GM12864 (cell line): ENCODE measurements at regions not wholly inside any gene's neighbourhood (a gene's known extent, or its start where the extent isn't known, plus 50 kb on each side); places are given as distances from the start of the nearest gene placed in this dataset.

ENCODE experiments used
- DNase-seq: peaks from one replicate; pipeline ENCODE4 v3.0.0-alpha.2; 2011; ENCODE audit warnings: low read depth
- H3K4me3 ChIP-seq: 2 replicates; pipeline ENCODE4 v1.5.1; 2011; ENCODE audit warnings: mild to moderate bottlenecking, low read depth, low read length, control low read depth
- TF ChIP-seq, protein P1 (sequence below): IDR thresholded peaks from 2 replicates; pipeline ENCODE4 v1.5.1; 2011; ENCODE audit warnings: low read depth, mild to moderate bottlenecking, moderate library complexity, low read length, control low read depth, inconsistent platforms; ENCODE audit errors: missing control alignments

GRCh38 chr5:30752015-30752414 is 441.5 kb upstream of the CDH6 start:
- no peak overlapping the region for H3K4me3 ChIP-seq
- no peak for DNase-seq
- TF ChIP-seq, protein P1, sequence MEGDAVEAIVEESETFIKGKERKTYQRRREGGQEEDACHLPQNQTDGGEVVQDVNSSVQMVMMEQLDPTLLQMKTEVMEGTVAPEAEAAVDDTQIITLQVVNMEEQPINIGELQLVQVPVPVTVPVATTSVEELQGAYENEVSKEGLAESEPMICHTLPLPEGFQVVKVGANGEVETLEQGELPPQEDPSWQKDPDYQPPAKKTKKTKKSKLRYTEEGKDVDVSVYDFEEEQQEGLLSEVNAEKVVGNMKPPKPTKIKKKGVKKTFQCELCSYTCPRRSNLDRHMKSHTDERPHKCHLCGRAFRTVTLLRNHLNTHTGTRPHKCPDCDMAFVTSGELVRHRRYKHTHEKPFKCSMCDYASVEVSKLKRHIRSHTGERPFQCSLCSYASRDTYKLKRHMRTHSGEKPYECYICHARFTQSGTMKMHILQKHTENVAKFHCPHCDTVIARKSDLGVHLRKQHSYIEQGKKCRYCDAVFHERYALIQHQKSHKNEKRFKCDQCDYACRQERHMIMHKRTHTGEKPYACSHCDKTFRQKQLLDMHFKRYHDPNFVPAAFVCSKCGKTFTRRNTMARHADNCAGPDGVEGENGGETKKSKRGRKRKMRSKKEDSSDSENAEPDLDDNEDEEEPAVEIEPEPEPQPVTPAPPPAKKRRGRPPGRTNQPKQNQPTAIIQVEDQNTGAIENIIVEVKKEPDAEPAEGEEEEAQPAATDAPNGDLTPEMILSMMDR = no peak

DNA sequence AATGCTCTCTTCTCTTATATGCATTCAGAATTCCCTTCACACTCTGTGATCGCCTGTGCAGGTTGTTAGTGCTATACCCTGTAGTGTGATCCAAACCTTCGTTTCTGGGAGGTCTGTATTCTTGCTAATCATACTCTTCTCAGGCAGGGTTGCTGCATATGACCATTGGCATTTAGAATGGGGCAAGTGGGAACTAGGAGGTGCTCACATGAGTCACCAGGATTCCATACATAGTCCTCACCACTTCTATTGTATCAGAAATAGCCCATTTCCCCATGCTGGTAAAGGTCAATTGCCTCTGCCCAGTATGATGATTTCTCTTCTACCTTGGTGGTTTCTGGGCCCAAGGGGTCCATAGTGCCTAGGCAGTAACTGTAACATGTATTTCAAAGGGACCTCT is 443.5 kb upstream of the CDH6 start:
- TF ChIP-seq, protein P1 = no peak
- DNase-seq = no peak
- H3K4me3 ChIP-seq = no peak overlapping the region

DNA sequence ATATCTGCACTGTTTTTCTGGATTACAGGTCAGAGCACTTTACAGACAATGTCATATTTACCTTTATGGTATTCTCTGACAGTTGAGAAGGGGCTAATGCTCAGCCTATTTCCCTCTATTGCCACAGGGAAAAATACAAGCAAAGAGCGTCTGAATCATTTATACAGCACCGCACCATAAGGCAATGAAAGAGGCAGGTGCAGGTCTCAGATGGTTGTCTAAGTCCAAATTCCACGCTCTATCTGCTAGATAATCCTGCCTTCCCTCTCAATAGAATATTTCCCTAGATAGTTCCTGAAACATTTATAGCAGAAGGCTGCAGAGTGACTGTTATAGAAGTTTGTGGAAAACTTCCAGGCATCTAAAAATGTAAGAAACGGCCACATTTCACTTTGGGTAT is 446.1 kb upstream of the CDH6 start:
- TF ChIP-seq, protein P1 = no peak
- DNase-seq = no peak
- H3K4me3 ChIP-seq = no peak overlapping the region

- TF ChIP-seq, protein P1 = no peak
- no peak overlapping the region for H3K4me3 ChIP-seq
- DNase-seq = no peak
Measured at GRCh38 chr5:30736669-30737068, 456.8 kb upstream of the CDH6 start.

- TF ChIP-seq, protein P1 = no peak
- DNase-seq = no peak
- H3K4me3 ChIP-seq = no peak overlapping the region
Measured at GRCh38 chr5:30734118-30734517, 459.4 kb upstream of the CDH6 start.

GRCh38 chr5:30725073-30725472 is 468.4 kb upstream of the CDH6 start:
- H3K4me3 ChIP-seq = no peak overlapping the region
- no peak for DNase-seq
- TF ChIP-seq, protein P1 = no peak

DNA sequence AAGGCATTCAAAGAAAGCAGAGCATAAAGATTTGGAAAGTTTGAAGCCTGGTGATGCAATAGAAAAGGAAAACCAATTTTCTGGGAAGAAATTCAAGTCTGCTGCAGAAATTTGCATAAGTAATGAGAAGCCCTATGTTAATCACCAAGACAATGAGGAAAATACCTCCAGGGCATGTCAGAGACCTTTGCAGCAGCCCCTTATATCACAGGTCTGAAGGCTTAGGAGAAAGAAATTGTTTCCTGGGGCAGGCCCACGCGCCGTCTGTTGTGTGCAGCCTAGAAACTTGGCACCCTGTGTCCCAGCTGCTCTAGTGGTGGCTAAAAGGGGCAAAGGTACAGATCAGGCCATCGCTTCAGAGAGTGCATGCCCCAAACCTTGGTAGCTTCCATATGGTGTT is 495.3 kb upstream of the CDH6 start:
- TF ChIP-seq, protein P1 = no peak
- H3K4me3 ChIP-seq = no peak overlapping the region
- DNase-seq = no peak
